CD4-positive, alpha-beta T cell treated with Interleukin-4 for 1 hour (primary cell): ENCODE measurements at regions not wholly inside any gene's neighbourhood (a gene's known extent, or its start where the extent isn't known, plus 50 kb on each side); places are given as distances from the start of the nearest gene placed in this dataset.

ENCODE experiments used
- DNase-seq, 2 donors: peaks; one replicate each; pipeline ENCODE4 v3.0.0-alpha.2; 2020 to 2022

DNA sequence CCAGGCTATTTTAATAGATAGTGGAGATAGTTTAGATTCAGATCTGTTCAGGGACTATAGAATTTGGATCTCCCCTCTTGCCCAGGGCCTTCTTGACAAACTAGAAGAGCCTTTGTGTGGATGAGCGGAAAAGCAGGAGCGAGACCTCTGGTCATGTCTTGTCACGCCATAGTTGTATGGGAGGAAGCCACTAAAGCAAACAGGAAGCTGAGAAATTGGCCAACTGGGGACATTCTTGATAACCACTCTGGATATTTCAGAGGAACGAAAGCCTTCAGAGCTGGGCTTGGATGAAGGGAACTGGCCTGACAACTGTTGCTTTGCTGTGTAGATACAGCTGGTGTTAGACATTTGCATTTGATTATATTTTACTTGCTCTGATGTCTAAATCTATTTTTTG, 54.1 kb upstream of the EXOC2 start:
- DNase-seq, result no peak

DNA sequence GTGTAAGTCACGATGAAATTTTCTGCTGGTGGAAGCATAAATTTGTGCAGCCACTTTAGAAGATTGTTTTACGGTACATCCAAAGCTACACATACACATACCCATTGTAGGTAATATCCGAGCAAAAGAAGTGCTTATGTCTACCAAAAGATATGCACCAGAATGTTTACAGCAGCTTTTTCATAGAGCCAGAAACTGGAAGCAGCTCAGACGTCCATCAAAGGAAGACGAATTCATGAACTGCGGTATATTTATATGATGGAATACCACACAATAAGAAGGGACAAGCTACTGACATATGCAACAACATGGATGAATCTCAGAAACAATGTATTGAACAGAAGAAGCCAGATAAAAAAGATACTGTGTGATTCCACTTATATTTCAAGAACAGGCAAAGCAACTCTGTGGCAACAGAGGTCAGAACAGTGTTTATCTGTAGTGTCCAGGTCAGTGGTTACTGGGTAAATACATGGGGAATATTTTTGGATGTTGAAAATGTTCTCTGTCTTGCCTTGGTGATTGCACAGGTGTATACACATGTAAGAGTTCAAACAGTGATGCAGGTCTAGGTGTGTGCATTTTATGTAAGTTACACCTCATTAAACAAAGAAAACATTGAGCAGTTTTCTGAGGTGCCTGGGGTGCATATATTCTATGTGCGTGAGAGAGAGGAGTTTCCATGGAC, 51.9 kb upstream of the EXOC2 start:
- no peak for DNase-seq

DNA sequence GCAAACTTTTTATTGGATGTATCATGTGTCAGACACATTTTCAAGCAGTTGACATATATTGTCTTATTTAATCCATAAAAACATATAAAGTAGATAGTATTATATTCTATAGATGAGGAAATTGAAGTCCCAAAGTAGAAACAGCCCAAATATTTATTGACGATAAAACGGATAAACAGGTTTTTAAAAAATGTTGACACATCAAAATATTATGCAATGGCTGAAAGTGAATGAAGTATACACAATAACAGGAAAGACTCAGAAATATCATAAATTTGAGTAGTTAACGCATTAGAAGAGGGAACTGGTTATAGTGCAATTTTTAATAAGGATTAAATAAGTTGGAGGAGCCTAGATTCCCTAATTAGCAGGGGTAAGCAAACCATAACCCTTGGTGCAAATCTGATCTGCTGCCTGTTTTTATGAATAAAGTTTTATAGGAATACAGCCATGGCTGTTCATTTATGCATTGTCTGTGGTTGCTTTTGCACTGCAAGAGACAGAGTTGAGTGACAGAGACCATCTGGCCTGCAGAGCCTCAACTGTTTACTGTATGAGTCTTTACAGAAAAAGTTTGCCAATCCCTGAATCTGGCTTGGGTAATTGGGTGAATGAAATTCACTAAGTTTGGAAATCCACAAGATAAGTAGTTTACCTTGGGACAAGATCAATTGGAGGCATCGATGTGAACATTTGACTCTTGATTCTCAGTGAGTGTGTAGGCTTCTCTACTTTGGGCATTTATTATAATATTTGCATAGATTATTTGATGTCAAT, 50.6 kb upstream of the EXOC2 start:
- DNase-seq, result no peak
